Stimulated activated CD8-positive, alpha-beta memory T cell treated with anti-CD3 and anti-CD28 coated beads, Interleukin-7, amount 100 ng/mL, for 1 hour (primary cell): ENCODE measurements at regions not wholly inside any gene's neighbourhood (a gene's known extent, or its start where the extent isn't known, plus 50 kb on each side); places are given as distances from the start of the nearest gene placed in this dataset.

ENCODE experiments used
- DNase-seq, 2 donors: peaks; one replicate each; pipeline ENCODE4 v3.0.0-alpha.2; 2020; ENCODE audit warnings: low read depth in 2 of 2

GRCh38 chr14:97393244-97393643 is 596.1 kb downstream of the VRK1 start:
- no peak for DNase-seq

- no peak for DNase-seq
Measured at GRCh38 chr14:97395068-97395467, 597.9 kb downstream of the VRK1 start.

GRCh38 chr14:97401714-97402113 is 604.5 kb downstream of the VRK1 start:
- no peak for DNase-seq

- no peak for DNase-seq
Measured at GRCh38 chr14:97402279-97402678, 605.1 kb downstream of the VRK1 start.

GRCh38 chr14:97407701-97408407 is 610.7 kb downstream of the VRK1 start:
- DNase-seq = no peak

GRCh38 chr14:97408503-97408902 is 611.3 kb downstream of the VRK1 start:
- no peak for DNase-seq

- DNase-seq = no peak
Measured at GRCh38 chr14:97408937-97409815, 612.0 kb downstream of the VRK1 start.

- no peak for DNase-seq
Measured at GRCh38 chr14:97410667-97411620, 613.8 kb downstream of the VRK1 start.

GRCh38 chr14:97411938-97412612 is 614.9 kb downstream of the VRK1 start:
- no peak for DNase-seq

GRCh38 chr14:97413022-97413539 is 615.9 kb downstream of the VRK1 start:
- DNase-seq = no peak

- no peak for DNase-seq
Measured at GRCh38 chr14:97413966-97414717, 617.0 kb downstream of the VRK1 start.

GRCh38 chr14:97414718-97415098 is 617.5 kb downstream of the VRK1 start:
- DNase-seq = no peak

- no peak for DNase-seq
Measured at GRCh38 chr14:97415907-97416306, 618.7 kb downstream of the VRK1 start.

GRCh38 chr14:97416550-97416949 is 619.4 kb downstream of the VRK1 start:
- no peak for DNase-seq

- no peak for DNase-seq
Measured at GRCh38 chr14:97417331-97417730, 620.1 kb downstream of the VRK1 start.

- no peak for DNase-seq
Measured at GRCh38 chr14:97420211-97420610, 623.0 kb downstream of the VRK1 start.

GRCh38 chr14:97426776-97427175 is 629.6 kb downstream of the VRK1 start:
- DNase-seq = no peak

GRCh38 chr14:97428808-97429440 is 631.7 kb downstream of the VRK1 start:
- DNase-seq = no peak

- DNase-seq = no peak
Measured at GRCh38 chr14:97432586-97432985, 635.4 kb downstream of the VRK1 start.
